ENCODE measurements at regions not wholly inside any gene's neighbourhood (a gene's known extent, or its start where the extent isn't known, plus 50 kb on each side); places are given as distances from the start of the nearest gene placed in this dataset.

- Histone ChIP-seq H3K4me1 (replicated peaks in 1 of 4; ENCODE audit: control insufficient read depth in 3 of 4, insufficient read depth in 4 of 4, low read length in 3 of 4) (no peaks in the 10 kb centered on the region), H2BK5ac (ENCODE audit: low read depth, low read length) (no peak overlapping the region), H3K9ac (replicated peaks in 1 of 4; ENCODE audit: extremely low read depth in 1 of 4, low read depth in 3 of 4, low read length in 3 of 4) (no peak overlapping the region), H3K18ac (ENCODE audit: extremely low read depth, low read length) (no peak overlapping the region), H4K8ac (ENCODE audit: extremely low read depth, insufficient read depth, low read length) (no peak overlapping the region), H4K20me1 (replicated peaks in 1 of 2; ENCODE audit: control insufficient read depth in 1 of 2, insufficient read depth in 2 of 2, low read length in 2 of 2) (no peaks in the 10 kb centered on the region), H3K36me3 (ENCODE audit: control insufficient read depth in 2 of 4, insufficient read depth in 4 of 4, low read length in 3 of 4) (no peaks in the 10 kb centered on the region; a peak in 1 of 8 replicates), H3K27me3 (replicated peaks in 1 of 4; ENCODE audit: control insufficient read depth in 3 of 4, extremely low read depth in 1 of 4, insufficient read depth in 3 of 4, low read length in 3 of 4) (no peaks in the 10 kb centered on the region), H3K14ac (ENCODE audit: insufficient read length) (no peak overlapping the region), H3K4me3 (ENCODE audit: extremely low read depth in 1 of 4, insufficient read depth in 2 of 4, low read depth in 3 of 4, low read length in 4 of 4) (no peak overlapping the region), H3K27ac (ENCODE audit: low read depth, low read length) (no peak overlapping the region), H2AFZ (ENCODE audit: low read length) (no peak overlapping the region), H2BK12ac (ENCODE audit: low read depth, low read length) (no peak overlapping the region), H2BK120ac (replicated peaks; ENCODE audit: low read depth, low read length) (no peak overlapping the region), H3K79me2 (ENCODE audit: control insufficient read depth in 1 of 2, insufficient read depth in 2 of 2, low read length in 2 of 2) (no peaks in the 10 kb centered on the region), H2BK15ac (ENCODE audit: low read length) (no peak overlapping the region), H3K4me2 (ENCODE audit: insufficient read depth in 1 of 2, low read depth in 2 of 2, low read length in 2 of 2) (no peak overlapping the region), H3K23me2 (ENCODE audit: low read depth, low read length) (no peaks in the 10 kb centered on the region), H3K56ac (replicated peaks; ENCODE audit: insufficient read length, low read depth, low read length) (no peak overlapping the region), H2AK5ac (ENCODE audit: low read depth, low read length) (no peak overlapping the region), H3K23ac (ENCODE audit: insufficient read length) (no peak overlapping the region), H2BK20ac (ENCODE audit: low read length) (no peak overlapping the region), H3K4ac (replicated peaks; ENCODE audit: insufficient read length, low read depth, low read length) (no peak overlapping the region), H4K91ac (replicated peaks; ENCODE audit: insufficient read length, low read length) (no peak overlapping the region), H3K79me1 (ENCODE audit: low read depth, low read length) (no peaks in the 10 kb centered on the region), H4K5ac (ENCODE audit: insufficient read length, low read depth, low read length) (no peak overlapping the region), H3K9me3 (ENCODE audit: insufficient read depth in 2 of 2, low read depth in 1 of 2, low read length in 1 of 2) (peaks cover 0 to 9% of the 10 kb centered on the region in 2 experiments; a peak in 1 of 4 replicates)
- ChIA-PET CTCF (ENCODE audit: partially characterized antibody) (no interaction called here), POLR2A (ENCODE audit: partially characterized antibody) (no interaction called here)
- FAIRE-seq (no peak), DNase-seq (ENCODE audit: low read depth in 1 of 2, low spot score in 2 of 2) (no peak)
- 82% methylated on average over 5 of the region's 5 CpGs; no CpG with 5 or more reads in 1 of the 2 experiments for WGBS, 2 experiments (ENCODE audit: extremely low coverage in 1 of 2, insufficient coverage in 1 of 2, insufficient read length in 1 of 2, insufficient replicate concordance in 2 of 2, low coverage in 1 of 2, low lambda C conversion rate in 2 of 2, missing lambda C conversion rate in 1 of 2)
- no peak for TF ChIP-seq CEBPB (IDR thresholded peaks at IDR 0.05; ENCODE audit: low read depth, low read length)
- TF ChIP-seq BCL11A (IDR thresholded peaks at IDR 0.05; ENCODE audit: low read depth in 2 of 2, low read length in 2 of 2): no peak
- TF ChIP-seq MAX (IDR thresholded peaks at IDR 0.05): no peak
- no peak for TF ChIP-seq SIN3A (conservative IDR thresholded peaks at IDR 0.05 in 1 of 2, IDR thresholded peaks at IDR 0.05 in 1 of 2; ENCODE audit: low read depth in 1 of 2, low read length in 2 of 2)
- TF ChIP-seq POLR2AphosphoS5 (IDR thresholded peaks at IDR 0.05; ENCODE audit: low read depth, low read length): no peak
- TF ChIP-seq CBX8 (IDR thresholded peaks at IDR 0.05; ENCODE audit: borderline replicate concordance, low read depth, low read length): no peak
- TF ChIP-seq HDAC2 (IDR thresholded peaks at IDR 0.05; ENCODE audit: borderline replicate concordance in 1 of 2, low read depth in 2 of 2, low read length in 2 of 2): no peak
- no peak for TF ChIP-seq CREB1 (IDR thresholded peaks at IDR 0.05)
- no peak for TF ChIP-seq TEAD4 (IDR thresholded peaks at IDR 0.05; ENCODE audit: low read depth, low read length)
- TF ChIP-seq SIX5 (IDR thresholded peaks at IDR 0.05; ENCODE audit: low read depth, low read length): no peak
- TF ChIP-seq RFX5 (IDR thresholded peaks at IDR 0.05; ENCODE audit: borderline replicate concordance, low read depth, low read length): no peak
- TF ChIP-seq TCF12 (IDR thresholded peaks at IDR 0.05; ENCODE audit: low read depth, low read length): no peak
- TF ChIP-seq ZNF274 (IDR thresholded peaks at IDR 0.05; ENCODE audit: borderline replicate concordance, extremely low read depth, low read length): no peak
- TF ChIP-seq JUN (IDR thresholded peaks at IDR 0.05; ENCODE audit: low read depth, low read length): no peak
- no peak for TF ChIP-seq CHD2 (IDR thresholded peaks at IDR 0.05; ENCODE audit: low read length)
- TF ChIP-seq SP1 (IDR thresholded peaks at IDR 0.05; ENCODE audit: low read depth, low read length): no peak
- no peak for TF ChIP-seq SUZ12 (IDR thresholded peaks at IDR 0.05; ENCODE audit: low read length)
Measured at GRCh38 chr4:175091649-175092048, 173.5 kb downstream of the ADAM29 start.

Data from H1 (cell line).